HG03039 (cell line): ENCODE measurements at regions not wholly inside any gene's neighbourhood (a gene's known extent, or its start where the extent isn't known, plus 50 kb on each side); places are given as distances from the start of the nearest gene placed in this dataset.

Experiments
- ATAC-seq: cut with Tn5 transposase; IDR thresholded peaks from one replicate; pipeline ENCODE4 v1.9.1; 2021; ENCODE audit warnings: mild to moderate bottlenecking, moderate library complexity; ENCODE audit not compliant: unreplicated experiment

- no peak for ATAC-seq
These were observed 870.8 kb downstream of the SLITRK5 start for GRCh38 chr13:88541994-88542393.

GRCh38 chr13:88544836-88545235 is 873.7 kb downstream of the SLITRK5 start:
- ATAC-seq: no peak

GRCh38 chr13:88552966-88553365 is 881.8 kb downstream of the SLITRK5 start:
- ATAC-seq: no peak

- ATAC-seq: no peak
These were observed 894.4 kb downstream of the SLITRK5 start for GRCh38 chr13:88565566-88565965.

GRCh38 chr13:88585861-88586260 is 914.7 kb downstream of the SLITRK5 start:
- no peak for ATAC-seq

- no peak for ATAC-seq
These were observed 915.1 kb downstream of the SLITRK5 start for GRCh38 chr13:88586263-88586662.

- ATAC-seq: no peak
These were observed 919.4 kb downstream of the SLITRK5 start for GRCh38 chr13:88590574-88590973.

GRCh38 chr13:88592105-88592504 is 920.9 kb downstream of the SLITRK5 start:
- ATAC-seq: no peak

GRCh38 chr13:88601949-88602348 is 930.8 kb downstream of the SLITRK5 start:
- no peak for ATAC-seq

GRCh38 chr13:88602786-88603777 is 931.9 kb downstream of the SLITRK5 start:
- no peak for ATAC-seq

- ATAC-seq: no peak
These were observed 946.0 kb downstream of the SLITRK5 start for GRCh38 chr13:88617176-88617575.

- ATAC-seq: no peak
These were observed 951.3 kb downstream of the SLITRK5 start for GRCh38 chr13:88622362-88622973.

- ATAC-seq: no peak
These were observed 952.0 kb downstream of the SLITRK5 start for GRCh38 chr13:88623150-88623549.

- ATAC-seq: no peak
These were observed 955.9 kb downstream of the SLITRK5 start for GRCh38 chr13:88627071-88627470.

GRCh38 chr13:88628882-88629281 is 957.7 kb downstream of the SLITRK5 start:
- ATAC-seq: no peak

GRCh38 chr13:88637935-88638334 is 966.8 kb downstream of the SLITRK5 start:
- ATAC-seq: no peak

- ATAC-seq: no peak
These were observed 972.1 kb downstream of the SLITRK5 start for GRCh38 chr13:88643233-88643632.

GRCh38 chr13:88648598-88649373 is 977.6 kb downstream of the SLITRK5 start:
- no peak for ATAC-seq

- no peak for ATAC-seq
These were observed 978.7 kb downstream of the SLITRK5 start for GRCh38 chr13:88649855-88650254.

- no peak for ATAC-seq
These were observed 980.4 kb downstream of the SLITRK5 start for GRCh38 chr13:88651531-88651930.

- no peak for ATAC-seq
These were observed 985.6 kb downstream of the SLITRK5 start for GRCh38 chr13:88656751-88657150.
